ENCODE measurements at regions not wholly inside any gene's neighbourhood (a gene's known extent, or its start where the extent isn't known, plus 50 kb on each side); places are given as distances from the start of the nearest gene placed in this dataset.

DNA sequence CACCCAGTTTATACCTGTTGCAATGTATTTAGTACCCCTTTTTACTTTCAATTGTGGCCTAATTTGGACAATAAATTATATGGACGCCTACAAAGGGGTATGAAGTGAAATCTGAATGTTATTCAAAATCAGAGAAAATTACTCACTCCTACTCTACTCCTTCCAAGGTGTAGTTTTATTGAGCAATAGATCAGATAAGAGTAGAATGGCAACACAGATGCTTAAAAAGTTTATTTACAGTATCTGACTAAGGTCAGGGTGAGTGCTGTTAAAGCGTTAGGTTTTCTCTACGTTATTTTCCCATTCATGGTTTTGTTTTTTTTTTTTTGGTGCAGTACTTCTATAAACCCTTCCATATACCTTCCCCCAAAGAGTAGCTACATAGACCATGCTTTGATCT, 805.6 kb downstream of the KCNA4 start:
- TF ChIP-seq, protein P1, sequence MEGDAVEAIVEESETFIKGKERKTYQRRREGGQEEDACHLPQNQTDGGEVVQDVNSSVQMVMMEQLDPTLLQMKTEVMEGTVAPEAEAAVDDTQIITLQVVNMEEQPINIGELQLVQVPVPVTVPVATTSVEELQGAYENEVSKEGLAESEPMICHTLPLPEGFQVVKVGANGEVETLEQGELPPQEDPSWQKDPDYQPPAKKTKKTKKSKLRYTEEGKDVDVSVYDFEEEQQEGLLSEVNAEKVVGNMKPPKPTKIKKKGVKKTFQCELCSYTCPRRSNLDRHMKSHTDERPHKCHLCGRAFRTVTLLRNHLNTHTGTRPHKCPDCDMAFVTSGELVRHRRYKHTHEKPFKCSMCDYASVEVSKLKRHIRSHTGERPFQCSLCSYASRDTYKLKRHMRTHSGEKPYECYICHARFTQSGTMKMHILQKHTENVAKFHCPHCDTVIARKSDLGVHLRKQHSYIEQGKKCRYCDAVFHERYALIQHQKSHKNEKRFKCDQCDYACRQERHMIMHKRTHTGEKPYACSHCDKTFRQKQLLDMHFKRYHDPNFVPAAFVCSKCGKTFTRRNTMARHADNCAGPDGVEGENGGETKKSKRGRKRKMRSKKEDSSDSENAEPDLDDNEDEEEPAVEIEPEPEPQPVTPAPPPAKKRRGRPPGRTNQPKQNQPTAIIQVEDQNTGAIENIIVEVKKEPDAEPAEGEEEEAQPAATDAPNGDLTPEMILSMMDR (IDR thresholded peaks at IDR 0.05; ENCODE audit: borderline replicate concordance, extremely low read depth, low read length, poor library complexity, severe bottlenecking): no peak
- no peak for TF ChIP-seq EZH2 (IDR thresholded peaks at IDR 0.05; ENCODE audit: borderline replicate concordance, low read depth, low read length, severe bottlenecking)

Measured in DND-41 (cell line).